Chondrocyte (in vitro differentiated cells): ENCODE measurements at regions not wholly inside any gene's neighbourhood (a gene's known extent, or its start where the extent isn't known, plus 50 kb on each side); places are given as distances from the start of the nearest gene placed in this dataset.

Experiments used
- DNase-seq: peaks from one replicate; pipeline ENCODE4 v3.0.0; 2021; ENCODE audit warnings: mixed read lengths, low spot score
- H3K27ac Mint-ChIP-seq: one replicate; pipeline ENCODE4 v1.8.0; 2021; ENCODE audit warnings: mild to moderate bottlenecking, moderate library complexity, mixed read lengths; ENCODE audit not compliant: unreplicated experiment
- H3K27me3 Mint-ChIP-seq: 2 replicates; pipeline ENCODE4 v1.8.0; 2021; ENCODE audit warnings: low read depth, mixed read lengths
- H3K36me3 Mint-ChIP-seq: 2 replicates; pipeline ENCODE4 v1.8.0; 2021; ENCODE audit warnings: low read depth, mixed read lengths
- H3K4me1 Mint-ChIP-seq: 2 replicates; pipeline ENCODE4 v1.8.0; 2021; ENCODE audit warnings: low read depth, mild to moderate bottlenecking, mixed read lengths
- H3K4me3 Mint-ChIP-seq: one replicate; pipeline ENCODE4 v1.8.0; 2021; ENCODE audit warnings: mild to moderate bottlenecking, moderate library complexity, mixed read lengths; ENCODE audit not compliant: unreplicated experiment
- H3K9me3 Mint-ChIP-seq: 2 replicates; pipeline ENCODE4 v1.8.0; 2021; ENCODE audit warnings: low read depth, mixed read lengths
- CTCF ChIP-seq: fragments of 200-600 bp; sonication (generic); IDR thresholded peaks from 2 replicates; pipeline ENCODE4 v1.5.0; 2021; ENCODE audit warnings: antibody characterized with exemption, mild to moderate bottlenecking, moderate library complexity

- DNase-seq, result no peak
- Mint-ChIP-seq H3K27me3 (no peaks in the 10 kb centered on the region), H3K4me3 (no peak overlapping the region), H3K36me3 (no peaks in the 10 kb centered on the region), H3K9me3 (no peaks in the 10 kb centered on the region), H3K4me1 (peaks cover 3% of the 10 kb centered on the region), H3K27ac (no peak overlapping the region)
- no peak for TF ChIP-seq CTCF
These were observed 231.9 kb downstream of the KCTD12 start for GRCh38 chr13:76654263-76654662.

GRCh38 chr13:76651286-76651685, 234.9 kb downstream of the KCTD12 start:
- Mint-ChIP-seq H3K4me1 (no peaks in the 10 kb centered on the region), H3K9me3 (peaks cover 5% of the 10 kb centered on the region), H3K4me3 (no peak overlapping the region), H3K27ac (no peak overlapping the region), H3K27me3 (no peaks in the 10 kb centered on the region), H3K36me3 (no peaks in the 10 kb centered on the region)
- no peak for TF ChIP-seq CTCF
- no peak for DNase-seq

GRCh38 chr13:76647550-76647949, 238.7 kb downstream of the KCTD12 start:
- H3K27ac Mint-ChIP-seq, result no peak overlapping the region
- no peak overlapping the region for H3K4me3 Mint-ChIP-seq
- no peaks in the 10 kb centered on the region for H3K4me1 Mint-ChIP-seq
- no peak for TF ChIP-seq CTCF
- no peaks in the 10 kb centered on the region for H3K27me3 Mint-ChIP-seq
- H3K9me3 Mint-ChIP-seq, result peaks cover 5% of the 10 kb centered on the region
- H3K36me3 Mint-ChIP-seq, result no peaks in the 10 kb centered on the region
- no peak for DNase-seq

- Mint-ChIP-seq H3K27ac (no peak overlapping the region), H3K4me1 (no peaks in the 10 kb centered on the region), H3K9me3 (peaks cover 5% of the 10 kb centered on the region), H3K27me3 (no peaks in the 10 kb centered on the region), H3K4me3 (no peak overlapping the region), H3K36me3 (no peaks in the 10 kb centered on the region)
- TF ChIP-seq CTCF, result no peak
- no peak for DNase-seq
These were observed 239.3 kb downstream of the KCTD12 start for GRCh38 chr13:76646946-76647345.

- TF ChIP-seq CTCF, result no peak
- Mint-ChIP-seq H3K9me3 (peaks cover 5% of the 10 kb centered on the region), H3K27ac (no peak overlapping the region), H3K4me1 (no peaks in the 10 kb centered on the region), H3K27me3 (no peaks in the 10 kb centered on the region), H3K4me3 (no peak overlapping the region), H3K36me3 (no peaks in the 10 kb centered on the region)
- DNase-seq, result no peak
These were observed 240.6 kb downstream of the KCTD12 start for GRCh38 chr13:76645632-76646031.
